Vagina (tissue), 2 donors: ENCODE measurements at regions not wholly inside any gene's neighbourhood (a gene's known extent, or its start where the extent isn't known, plus 50 kb on each side); places are given as distances from the start of the nearest gene placed in this dataset.

Source experiments
- CTCF ChIP-seq, 3 experiments: fragments of 450-650 bp in 2 of 3; fragments of 200-600 bp in 1 of 3; sonication (generic) in 1 of 3; IDR thresholded peaks; one replicate each; pipeline ENCODE4 v1.5.1; 2017 to 2019; ENCODE audit warnings: antibody characterized with exemption in 3 of 3, mild to moderate bottlenecking in 2 of 3, moderate library complexity in 2 of 3
- POLR2A ChIP-seq, 2 donors: fragments of 450-650 bp; IDR thresholded peaks; one replicate each; pipeline ENCODE4 v1.6.1; 2017; ENCODE audit warnings: antibody characterized with exemption in 2 of 2, mild to moderate bottlenecking in 2 of 2, moderate library complexity in 2 of 2

GRCh38 chr3:69628951-69629350 is 110.3 kb upstream of the MITF start:
- no peak for TF ChIP-seq CTCF (IDR thresholded peaks at IDR 0.05)
- no peak for TF ChIP-seq POLR2A (IDR thresholded peaks at IDR 0.05)
